ENCODE measurements at regions not wholly inside any gene's neighbourhood (a gene's known extent, or its start where the extent isn't known, plus 50 kb on each side); places are given as distances from the start of the nearest gene placed in this dataset.

DNA sequence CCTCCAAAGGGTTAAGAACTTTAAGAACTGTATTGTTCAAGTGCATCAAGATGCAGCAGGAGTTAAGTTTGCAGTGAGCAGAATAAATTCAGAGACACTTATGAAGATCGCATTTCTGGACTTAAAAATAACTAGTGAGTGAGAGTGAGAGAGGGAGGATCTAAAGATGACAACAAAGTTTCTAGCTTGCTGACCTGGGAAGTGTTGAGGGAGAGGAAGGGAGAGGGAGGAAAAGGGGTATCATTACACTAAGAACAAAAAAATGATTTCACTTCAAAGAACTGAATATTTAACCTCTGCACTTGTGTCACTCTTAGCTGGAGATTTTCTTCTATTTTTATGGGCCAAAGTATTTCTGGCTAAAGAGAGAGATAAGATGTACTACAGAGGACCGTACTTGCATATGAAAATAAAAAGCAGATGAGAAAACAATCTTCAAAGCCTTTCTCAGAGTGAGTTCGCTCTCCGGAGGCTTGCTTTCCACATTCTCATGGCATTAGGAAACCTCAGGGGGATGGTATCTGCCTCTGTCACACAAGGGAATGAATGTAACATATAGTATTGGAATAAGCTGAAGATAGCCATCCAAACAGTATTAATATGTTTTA lies 91.4 kb upstream of the TJP1 start:
- TF ChIP-seq, protein P1, sequence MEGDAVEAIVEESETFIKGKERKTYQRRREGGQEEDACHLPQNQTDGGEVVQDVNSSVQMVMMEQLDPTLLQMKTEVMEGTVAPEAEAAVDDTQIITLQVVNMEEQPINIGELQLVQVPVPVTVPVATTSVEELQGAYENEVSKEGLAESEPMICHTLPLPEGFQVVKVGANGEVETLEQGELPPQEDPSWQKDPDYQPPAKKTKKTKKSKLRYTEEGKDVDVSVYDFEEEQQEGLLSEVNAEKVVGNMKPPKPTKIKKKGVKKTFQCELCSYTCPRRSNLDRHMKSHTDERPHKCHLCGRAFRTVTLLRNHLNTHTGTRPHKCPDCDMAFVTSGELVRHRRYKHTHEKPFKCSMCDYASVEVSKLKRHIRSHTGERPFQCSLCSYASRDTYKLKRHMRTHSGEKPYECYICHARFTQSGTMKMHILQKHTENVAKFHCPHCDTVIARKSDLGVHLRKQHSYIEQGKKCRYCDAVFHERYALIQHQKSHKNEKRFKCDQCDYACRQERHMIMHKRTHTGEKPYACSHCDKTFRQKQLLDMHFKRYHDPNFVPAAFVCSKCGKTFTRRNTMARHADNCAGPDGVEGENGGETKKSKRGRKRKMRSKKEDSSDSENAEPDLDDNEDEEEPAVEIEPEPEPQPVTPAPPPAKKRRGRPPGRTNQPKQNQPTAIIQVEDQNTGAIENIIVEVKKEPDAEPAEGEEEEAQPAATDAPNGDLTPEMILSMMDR (conservative IDR thresholded peaks at IDR 0.05): no peak
- no peak for DNase-seq (ENCODE audit: low read depth, low spot score)
- Mint-ChIP-seq H3K27me3 (ENCODE audit: low read depth) (no peaks in the 10 kb centered on the region), H3K4me3 (no peak overlapping the region), H3K36me3 (ENCODE audit: low read depth) (no peaks in the 10 kb centered on the region), H3K4me1 (peaks cover 27% of the 10 kb centered on the region), H3K9me3 (no peaks in the 10 kb centered on the region), H3K27ac (ENCODE audit: unreplicated experiment) (peak overlapping the region; percentile 67)

DNA sequence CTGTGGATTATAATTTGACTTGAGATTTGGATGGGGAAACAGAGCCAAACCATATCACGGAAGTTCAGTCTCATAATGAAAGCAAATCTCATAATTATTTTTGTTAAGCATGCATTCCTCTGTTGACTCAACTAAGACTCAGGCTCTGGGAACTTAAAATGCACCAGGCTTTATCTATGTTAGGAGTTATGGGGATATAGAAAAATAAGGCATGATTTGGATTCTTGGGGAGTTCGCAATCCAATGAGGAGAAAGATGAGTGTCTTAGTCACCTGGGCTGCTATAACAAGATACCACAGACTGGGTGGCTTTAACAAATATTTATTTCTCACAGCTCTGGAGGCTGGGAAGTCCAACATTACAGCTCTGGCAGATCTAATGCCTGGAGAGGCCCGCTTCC lies 89.4 kb upstream of the TJP1 start:
- H3K27ac Mint-ChIP-seq (ENCODE audit: unreplicated experiment): no peak overlapping the region
- H3K27me3 Mint-ChIP-seq (ENCODE audit: low read depth): no peaks in the 10 kb centered on the region
- no peaks in the 10 kb centered on the region for H3K36me3 Mint-ChIP-seq (ENCODE audit: low read depth)
- TF ChIP-seq, protein P1 (conservative IDR thresholded peaks at IDR 0.05): no peak
- peaks cover 2% of the 10 kb centered on the region for H3K9me3 Mint-ChIP-seq
- H3K4me3 Mint-ChIP-seq: no peak overlapping the region
- DNase-seq (ENCODE audit: low read depth, low spot score): no peak
- peaks cover 32% of the 10 kb centered on the region for H3K4me1 Mint-ChIP-seq

DNA sequence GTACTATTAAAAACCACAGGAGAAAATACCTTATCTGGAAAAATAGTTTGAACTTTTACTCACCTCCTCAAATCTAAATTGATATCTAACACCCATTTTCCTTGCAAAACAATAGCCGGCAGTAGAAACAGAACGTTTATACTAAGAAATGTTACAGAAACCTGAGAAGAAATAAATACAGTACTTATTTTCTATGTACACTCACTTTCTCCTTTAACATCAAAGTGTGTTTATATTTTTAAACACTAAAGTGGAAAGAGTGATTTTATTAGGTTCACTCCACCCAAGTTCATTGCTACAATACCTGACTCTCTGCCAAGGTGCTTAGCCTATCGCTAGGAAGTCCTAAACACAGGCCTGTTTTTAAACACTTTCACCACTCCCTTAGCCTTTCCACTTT lies 87.8 kb upstream of the TJP1 start:
- Mint-ChIP-seq H3K27ac (ENCODE audit: unreplicated experiment) (no peak overlapping the region), H3K4me1 (peaks cover 29% of the 10 kb centered on the region), H3K9me3 (peaks cover 4% of the 10 kb centered on the region), H3K4me3 (no peak overlapping the region), H3K36me3 (ENCODE audit: low read depth) (no peaks in the 10 kb centered on the region), H3K27me3 (ENCODE audit: low read depth) (no peaks in the 10 kb centered on the region)
- TF ChIP-seq, protein P1 (conservative IDR thresholded peaks at IDR 0.05): no peak
- DNase-seq (ENCODE audit: low read depth, low spot score): no peak

DNA sequence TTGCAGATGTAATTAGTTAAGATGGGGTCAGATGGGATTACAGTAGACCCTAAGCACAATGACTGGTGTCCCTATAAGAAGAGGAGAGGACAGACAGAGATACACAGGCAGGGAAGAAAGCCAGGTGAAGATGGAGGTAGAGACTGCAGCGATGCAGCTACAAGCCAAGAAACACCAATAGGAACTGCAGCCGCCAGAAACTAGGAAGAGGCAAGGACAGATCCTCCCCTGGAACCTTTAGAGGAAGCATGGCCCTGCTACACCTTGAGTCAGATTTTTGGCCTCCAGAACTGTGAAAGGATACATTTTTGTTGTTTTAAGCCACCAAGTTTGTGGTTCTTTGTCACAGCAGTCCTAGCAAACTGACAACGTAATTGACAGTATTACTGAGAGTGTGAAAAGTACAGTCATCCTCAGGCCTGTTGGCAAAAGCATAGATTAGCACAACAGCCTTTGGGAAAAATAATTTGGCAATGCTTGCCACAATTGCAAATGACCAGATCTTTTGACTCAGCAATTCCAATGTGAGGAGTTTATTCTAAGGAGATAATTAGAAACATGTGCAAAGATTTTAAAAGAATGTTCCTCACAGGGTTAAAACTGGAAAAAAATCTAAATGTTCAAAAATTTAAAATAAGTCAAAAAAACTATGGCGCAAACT lies 82.6 kb upstream of the TJP1 start:
- Mint-ChIP-seq H3K4me1 (peaks cover 19% of the 10 kb centered on the region), H3K27me3 (ENCODE audit: low read depth) (no peaks in the 10 kb centered on the region), H3K9me3 (peaks cover 4% of the 10 kb centered on the region), H3K36me3 (ENCODE audit: low read depth) (no peaks in the 10 kb centered on the region), H3K4me3 (no peak overlapping the region), H3K27ac (ENCODE audit: unreplicated experiment) (no peak overlapping the region)
- TF ChIP-seq, protein P1 (conservative IDR thresholded peaks at IDR 0.05): no peak
- no peak for DNase-seq (ENCODE audit: low read depth, low spot score)

DNA sequence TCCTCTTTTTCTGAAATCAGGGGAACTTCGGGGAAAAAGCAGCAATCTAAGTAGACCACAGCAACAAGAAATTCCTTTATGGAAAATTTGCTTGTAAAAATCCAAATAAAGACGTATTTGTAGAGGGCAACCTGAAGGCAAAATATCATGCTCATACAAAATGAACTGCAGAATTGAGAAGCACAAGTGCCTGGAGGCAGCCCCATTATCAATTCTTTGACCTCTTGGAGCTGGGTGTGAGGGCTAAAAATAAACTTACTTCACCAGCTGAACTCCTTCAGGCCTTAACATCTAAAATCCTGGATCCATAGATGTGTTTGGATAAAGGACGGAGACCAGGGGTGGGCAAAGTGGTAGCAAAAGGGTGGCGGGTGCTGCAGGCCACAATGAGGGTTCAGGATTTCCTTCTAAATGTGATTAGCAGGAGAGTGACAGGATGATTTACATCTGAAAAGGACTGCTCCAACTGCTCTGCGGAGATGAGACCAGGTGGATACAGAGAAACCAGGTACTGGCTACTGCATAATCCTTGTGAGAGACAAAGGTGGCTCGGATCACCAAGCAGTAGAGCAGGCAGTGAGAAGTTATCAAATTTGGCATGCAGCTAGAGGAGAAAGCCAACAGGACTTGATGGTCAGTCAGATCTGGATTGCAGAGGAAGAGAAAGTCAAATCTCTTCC lies 81.7 kb upstream of the TJP1 start:
- DNase-seq (ENCODE audit: low read depth, low spot score): no peak
- Mint-ChIP-seq H3K36me3 (ENCODE audit: low read depth) (no peaks in the 10 kb centered on the region), H3K27ac (ENCODE audit: unreplicated experiment) (no peak overlapping the region)

More for the DNA sequence above, 81.7 kb upstream of the TJP1 start:
- Mint-ChIP-seq H3K27me3 (ENCODE audit: low read depth) (no peaks in the 10 kb centered on the region), H3K9me3 (peaks cover 4% of the 10 kb centered on the region), H3K4me1 (peaks cover 19% of the 10 kb centered on the region), H3K4me3 (no peak overlapping the region)
- TF ChIP-seq, protein P1 (conservative IDR thresholded peaks at IDR 0.05): no peak

Data from neural crest cell (in vitro differentiated cells).